T-helper 1 cell treated with Interleukin-12 subunit alpha and Interleukin-12 subunit beta and Interleukin-4 antibody, amounts not matched to agents 30 μg/mL and 1 μg/mL, for 36 hours (primary cell): ENCODE measurements at regions not wholly inside any gene's neighbourhood (a gene's known extent, or its start where the extent isn't known, plus 50 kb on each side); places are given as distances from the start of the nearest gene placed in this dataset.

Source experiments
- H3K27ac Mint-ChIP-seq: one replicate; pipeline ENCODE4 v1.8.0; 2021; ENCODE audit warnings: mild to moderate bottlenecking, mixed read lengths
- H3K27me3 Mint-ChIP-seq: one replicate; pipeline ENCODE4 v1.8.0; 2021; ENCODE audit warnings: low read depth, mixed read lengths
- H3K36me3 Mint-ChIP-seq: one replicate; pipeline ENCODE4 v1.8.0; 2021; ENCODE audit warnings: low read depth, mixed read lengths
- H3K4me1 Mint-ChIP-seq: one replicate; pipeline ENCODE4 v1.8.0; 2021; ENCODE audit warnings: low read depth, mixed read lengths
- H3K4me3 Mint-ChIP-seq: one replicate; pipeline ENCODE4 v1.8.0; 2021; ENCODE audit warnings: mild to moderate bottlenecking, moderate library complexity, mixed read lengths
- H3K9me3 Mint-ChIP-seq: one replicate; pipeline ENCODE4 v1.8.0; 2021; ENCODE audit warnings: mixed read lengths

DNA sequence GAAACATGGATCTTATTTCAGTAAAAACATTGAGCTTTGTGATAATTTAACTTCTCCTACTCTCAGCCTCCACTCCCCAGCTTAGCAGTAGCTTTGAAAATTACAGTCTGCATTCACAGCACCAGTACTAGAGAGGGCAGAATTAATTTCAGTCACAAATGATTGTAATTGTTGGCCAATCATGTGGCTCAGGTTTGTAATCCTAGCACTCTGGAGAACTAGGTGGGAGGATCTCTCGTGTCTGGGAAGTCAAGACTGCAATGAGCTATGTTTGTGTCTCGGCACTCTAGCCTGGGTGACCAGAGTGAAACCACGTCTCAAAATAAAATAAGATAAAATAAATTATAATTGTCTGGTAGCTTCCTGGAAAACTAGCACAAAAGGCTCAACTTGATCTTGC lies 620.9 kb downstream of the TNS3 start:
- Mint-ChIP-seq H3K36me3 (no peaks in the 10 kb centered on the region), H3K27ac (no peak overlapping the region), H3K4me3 (no peak overlapping the region), H3K27me3 (no peaks in the 10 kb centered on the region), H3K4me1 (no peaks in the 10 kb centered on the region), H3K9me3 (peaks cover 40% of the 10 kb centered on the region)

DNA sequence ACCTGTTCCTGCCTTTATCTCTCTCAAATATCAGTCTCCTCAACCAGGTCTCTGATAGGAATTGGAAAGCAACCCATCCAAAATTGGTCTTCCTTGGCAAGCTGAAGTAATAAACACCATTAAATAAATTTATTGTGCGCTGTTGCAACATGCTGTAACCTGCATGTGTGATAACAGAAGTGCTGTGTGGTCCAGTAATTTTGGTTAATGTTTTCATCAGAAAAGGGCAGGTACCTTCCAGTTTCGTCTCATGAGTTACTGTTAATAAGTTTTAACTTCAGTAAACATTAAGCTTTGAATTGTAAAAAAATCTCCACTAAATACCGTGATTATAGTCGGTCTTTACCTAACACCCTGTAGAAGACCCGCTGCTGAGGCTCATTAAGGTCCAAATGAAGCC lies 624.7 kb downstream of the TNS3 start:
- Mint-ChIP-seq H3K9me3 (peaks cover 11% of the 10 kb centered on the region), H3K27ac (no peak overlapping the region), H3K4me1 (no peaks in the 10 kb centered on the region), H3K27me3 (no peaks in the 10 kb centered on the region), H3K4me3 (no peak overlapping the region), H3K36me3 (no peaks in the 10 kb centered on the region)

DNA sequence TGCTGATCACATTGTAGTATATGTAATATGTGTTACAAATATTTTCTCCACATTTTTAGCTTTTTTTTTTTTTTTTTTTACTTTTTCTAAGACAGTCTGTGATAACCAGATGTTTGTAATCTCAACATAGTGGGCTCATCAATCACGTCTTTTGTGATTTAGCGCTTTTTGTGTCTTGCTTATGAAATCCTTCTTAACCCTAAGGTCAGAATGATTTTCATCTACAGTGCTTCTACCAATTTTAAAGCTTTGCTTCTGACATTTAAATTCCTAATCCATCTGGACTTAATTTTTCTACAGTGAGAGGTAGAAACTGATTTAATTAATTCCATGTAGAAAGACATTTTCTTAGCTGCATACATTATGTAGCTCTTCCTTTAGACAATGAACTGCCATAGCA lies 626.4 kb downstream of the TNS3 start:
- H3K4me1 Mint-ChIP-seq: no peaks in the 10 kb centered on the region
- no peak overlapping the region for H3K27ac Mint-ChIP-seq
- peaks cover 7% of the 10 kb centered on the region for H3K9me3 Mint-ChIP-seq
- no peak overlapping the region for H3K4me3 Mint-ChIP-seq
- H3K36me3 Mint-ChIP-seq: no peaks in the 10 kb centered on the region
- H3K27me3 Mint-ChIP-seq: no peaks in the 10 kb centered on the region

DNA sequence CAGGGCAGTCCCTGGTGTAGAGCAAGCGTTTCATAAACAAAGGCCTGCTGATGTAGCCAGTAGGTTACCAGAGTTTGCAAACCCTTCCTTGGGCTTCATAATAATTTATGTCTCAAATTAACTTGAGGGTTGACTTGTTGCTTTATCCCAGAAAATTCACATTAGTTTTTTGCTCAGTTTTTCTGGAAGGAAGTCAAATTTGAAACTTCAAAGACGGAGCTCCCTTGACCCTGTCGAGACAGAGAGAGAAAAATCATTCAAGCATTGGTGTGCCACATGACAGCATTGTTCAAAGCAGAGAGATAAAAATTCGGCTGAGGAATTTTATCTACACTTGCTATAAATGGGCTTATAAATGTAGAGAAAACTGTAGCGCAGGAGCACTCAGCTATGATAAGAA lies 627.7 kb downstream of the TNS3 start:
- no peak overlapping the region for H3K4me3 Mint-ChIP-seq
- peaks cover 5% of the 10 kb centered on the region for H3K9me3 Mint-ChIP-seq
- H3K27me3 Mint-ChIP-seq: no peaks in the 10 kb centered on the region
- no peaks in the 10 kb centered on the region for H3K4me1 Mint-ChIP-seq
- H3K27ac Mint-ChIP-seq: no peak overlapping the region
- H3K36me3 Mint-ChIP-seq: no peaks in the 10 kb centered on the region

DNA sequence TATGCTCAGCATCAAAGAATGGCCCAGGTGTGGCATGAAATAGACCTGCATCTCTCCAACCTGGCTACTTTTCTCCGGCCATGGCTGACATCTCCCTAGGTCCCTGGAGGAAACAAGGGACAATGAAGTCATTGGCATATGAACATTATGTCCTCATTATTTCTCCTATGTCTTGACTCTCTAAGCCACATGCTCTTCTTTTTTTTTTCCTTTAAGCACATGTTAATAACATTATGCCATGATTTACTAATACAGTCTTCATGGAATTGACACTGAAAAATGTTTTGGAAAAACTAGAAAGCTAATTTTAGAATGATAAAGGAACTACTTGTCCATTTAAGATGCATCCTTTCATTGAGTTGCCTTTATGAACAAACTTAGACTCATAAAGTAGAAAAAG lies 628.9 kb downstream of the TNS3 start:
- Mint-ChIP-seq H3K9me3 (peaks cover 2% of the 10 kb centered on the region), H3K4me1 (no peaks in the 10 kb centered on the region), H3K4me3 (no peak overlapping the region), H3K27me3 (no peaks in the 10 kb centered on the region), H3K27ac (no peak overlapping the region), H3K36me3 (no peaks in the 10 kb centered on the region)

DNA sequence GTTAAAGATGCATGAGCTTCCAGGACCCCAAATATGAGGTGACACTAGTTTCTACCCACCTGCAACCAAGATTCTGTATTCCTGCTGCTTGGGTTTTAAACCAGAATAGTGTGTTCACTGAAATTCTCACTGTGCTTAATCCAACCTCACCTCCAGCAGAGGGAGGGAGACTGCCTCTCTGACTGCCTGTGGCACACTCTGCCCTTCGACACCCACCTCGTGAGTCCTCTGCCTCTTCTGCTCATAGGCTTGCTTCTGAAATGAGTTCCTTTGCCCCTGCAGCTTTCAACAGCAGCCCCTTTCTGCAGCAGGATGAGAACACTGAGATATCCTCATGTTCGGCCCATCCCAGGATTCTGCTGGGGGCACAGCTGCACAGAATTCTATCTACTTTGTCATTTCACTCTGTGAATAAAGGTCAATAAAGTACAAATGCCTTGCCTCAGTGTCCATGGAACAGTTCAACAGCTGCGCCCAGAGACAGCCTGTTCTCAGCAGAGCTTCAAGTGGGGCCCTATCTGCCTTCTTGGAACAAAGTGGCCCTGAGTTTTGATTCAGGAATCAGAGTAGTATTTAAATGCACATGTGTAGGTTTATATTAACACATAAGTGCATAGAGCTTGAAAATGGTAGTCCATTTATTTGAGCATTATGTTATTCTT lies 632.5 kb downstream of the TNS3 start:
- Mint-ChIP-seq H3K36me3 (no peaks in the 10 kb centered on the region), H3K27ac (no peak overlapping the region), H3K4me3 (no peak overlapping the region), H3K9me3 (no peaks in the 10 kb centered on the region), H3K27me3 (no peaks in the 10 kb centered on the region), H3K4me1 (no peaks in the 10 kb centered on the region)

DNA sequence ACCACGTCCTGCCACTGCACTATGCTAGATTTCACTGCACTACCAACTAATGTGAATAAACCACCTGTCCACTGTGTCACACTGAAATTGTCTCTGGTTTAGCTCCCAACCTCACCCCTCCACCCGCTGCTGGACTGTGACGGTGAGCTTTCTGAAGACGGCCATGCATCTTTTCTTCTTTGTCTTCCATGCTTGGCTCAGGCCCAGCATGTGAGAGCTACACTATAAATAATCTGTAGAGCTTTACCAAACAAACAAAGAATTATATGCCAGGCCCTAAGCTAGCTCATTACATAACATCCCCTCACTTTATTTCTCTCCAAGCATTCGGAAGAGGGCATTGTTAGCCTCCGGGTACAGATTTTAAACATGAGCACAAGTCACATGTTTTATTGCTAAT lies 633.2 kb downstream of the TNS3 start:
- Mint-ChIP-seq H3K4me1 (no peaks in the 10 kb centered on the region), H3K27me3 (no peaks in the 10 kb centered on the region), H3K36me3 (no peaks in the 10 kb centered on the region), H3K9me3 (peaks cover 4% of the 10 kb centered on the region), H3K27ac (no peak overlapping the region), H3K4me3 (no peak overlapping the region)

DNA sequence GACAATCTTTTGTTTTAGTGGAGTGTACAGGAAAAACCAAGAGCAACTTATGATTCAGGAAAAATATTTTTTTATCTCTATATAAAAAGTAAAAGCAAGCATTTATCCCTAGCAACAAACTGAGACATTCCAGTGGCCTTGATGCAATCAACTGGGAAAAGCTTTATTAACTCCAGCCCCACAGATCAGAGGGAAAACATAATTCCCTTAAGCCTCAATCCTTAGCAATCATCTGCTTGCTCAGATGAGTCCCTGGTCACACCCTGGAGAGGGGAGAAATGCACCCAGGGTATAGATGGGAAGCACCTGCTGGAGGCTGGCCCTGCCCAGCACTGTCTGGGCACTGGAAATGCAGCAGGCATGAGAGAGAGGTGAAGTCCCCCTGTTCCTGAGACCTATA lies 636.6 kb downstream of the TNS3 start:
- Mint-ChIP-seq H3K9me3 (peaks cover 5% of the 10 kb centered on the region), H3K4me3 (no peak overlapping the region), H3K36me3 (no peaks in the 10 kb centered on the region), H3K27me3 (no peaks in the 10 kb centered on the region), H3K4me1 (no peaks in the 10 kb centered on the region), H3K27ac (no peak overlapping the region)

DNA sequence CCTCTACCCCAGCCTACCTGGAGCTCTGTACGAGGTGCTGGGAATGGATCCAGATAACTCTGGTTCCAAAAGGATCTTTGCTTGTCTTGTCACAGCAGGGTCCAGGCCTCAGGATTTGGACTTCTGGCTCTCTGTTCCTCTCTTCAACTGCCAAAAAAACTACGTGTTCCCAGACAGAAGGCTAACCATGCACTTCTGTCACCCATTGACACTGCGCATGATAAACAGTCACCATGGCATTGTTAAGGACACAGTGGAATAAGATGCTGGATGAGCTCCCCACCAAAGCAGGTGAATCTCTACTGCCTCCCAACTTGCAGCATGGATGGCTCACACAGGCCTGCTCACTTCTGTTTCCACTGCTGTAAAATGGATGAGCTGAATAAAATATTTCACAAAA lies 637.9 kb downstream of the TNS3 start:
- H3K36me3 Mint-ChIP-seq: no peaks in the 10 kb centered on the region
- no peak overlapping the region for H3K4me3 Mint-ChIP-seq
- H3K27me3 Mint-ChIP-seq: no peaks in the 10 kb centered on the region
- H3K9me3 Mint-ChIP-seq: peaks cover 5% of the 10 kb centered on the region
- H3K4me1 Mint-ChIP-seq: no peaks in the 10 kb centered on the region
- H3K27ac Mint-ChIP-seq: no peak overlapping the region

DNA sequence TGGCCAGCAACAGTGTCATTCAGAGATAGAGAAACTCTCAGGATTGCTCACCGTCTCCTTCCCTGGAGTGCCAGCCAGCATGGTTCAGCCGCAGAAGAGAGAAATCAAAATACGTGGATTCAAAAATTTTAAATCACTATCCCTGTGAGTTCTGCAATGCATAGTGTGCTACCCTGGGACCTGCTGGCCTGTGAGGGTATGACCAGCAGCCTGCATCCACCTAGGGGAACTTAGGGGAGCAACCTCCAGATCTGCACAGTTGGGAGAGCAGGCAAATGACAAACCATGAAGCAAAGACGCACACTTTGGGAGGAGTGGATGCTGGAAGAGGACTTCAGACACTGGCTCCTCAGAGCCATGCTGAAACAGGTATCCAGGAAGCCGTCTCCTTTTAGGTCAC lies 639.3 kb downstream of the TNS3 start:
- peaks cover 7% of the 10 kb centered on the region for H3K9me3 Mint-ChIP-seq
- H3K36me3 Mint-ChIP-seq: no peaks in the 10 kb centered on the region
- no peak overlapping the region for H3K4me3 Mint-ChIP-seq
- no peak overlapping the region for H3K27ac Mint-ChIP-seq
- no peaks in the 10 kb centered on the region for H3K4me1 Mint-ChIP-seq
- no peaks in the 10 kb centered on the region for H3K27me3 Mint-ChIP-seq

DNA sequence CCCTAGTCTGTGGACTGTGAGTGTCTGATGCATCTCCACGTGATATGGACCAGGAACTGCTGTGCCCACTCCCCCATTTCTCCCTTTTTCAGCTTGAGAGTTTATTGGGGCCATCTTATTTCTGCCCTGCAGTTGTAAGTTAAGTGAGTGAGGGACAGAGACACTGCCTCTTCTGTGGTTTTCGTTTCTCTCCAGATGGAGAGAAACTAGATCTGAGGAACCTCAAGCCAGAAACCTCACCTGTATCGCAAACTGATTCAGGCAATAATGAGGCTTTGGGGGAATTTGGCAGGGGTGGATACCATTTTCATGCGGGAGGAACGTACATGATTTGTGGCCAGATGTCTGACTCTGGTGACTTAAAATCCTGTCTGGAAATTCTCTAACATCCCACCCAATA lies 641.7 kb downstream of the TNS3 start:
- H3K4me3 Mint-ChIP-seq: no peak overlapping the region
- H3K27ac Mint-ChIP-seq: no peak overlapping the region
- no peaks in the 10 kb centered on the region for H3K4me1 Mint-ChIP-seq
- H3K27me3 Mint-ChIP-seq: no peaks in the 10 kb centered on the region
- H3K9me3 Mint-ChIP-seq: peaks cover 7% of the 10 kb centered on the region
- H3K36me3 Mint-ChIP-seq: no peaks in the 10 kb centered on the region

DNA sequence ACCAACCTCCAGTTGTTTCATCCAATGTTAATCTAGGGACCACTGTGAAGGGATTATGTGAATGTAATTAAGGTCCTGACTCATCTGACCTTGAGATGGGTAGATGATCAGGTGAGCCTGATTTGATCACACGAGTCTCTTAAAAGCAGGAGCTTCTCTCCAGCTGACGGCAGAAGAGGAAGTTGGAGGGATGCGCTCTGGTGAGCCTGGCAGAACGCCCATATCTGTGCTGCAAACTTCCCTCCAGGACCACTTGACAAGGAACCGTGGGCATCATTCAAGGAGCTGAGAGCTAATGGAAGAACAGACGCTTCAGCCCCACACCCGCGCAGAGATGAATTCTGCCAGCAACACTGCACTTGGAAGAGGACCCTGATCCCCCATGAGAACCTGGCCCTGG lies 642.4 kb downstream of the TNS3 start:
- Mint-ChIP-seq H3K4me1 (no peaks in the 10 kb centered on the region), H3K4me3 (no peak overlapping the region), H3K27me3 (no peaks in the 10 kb centered on the region)

DNA sequence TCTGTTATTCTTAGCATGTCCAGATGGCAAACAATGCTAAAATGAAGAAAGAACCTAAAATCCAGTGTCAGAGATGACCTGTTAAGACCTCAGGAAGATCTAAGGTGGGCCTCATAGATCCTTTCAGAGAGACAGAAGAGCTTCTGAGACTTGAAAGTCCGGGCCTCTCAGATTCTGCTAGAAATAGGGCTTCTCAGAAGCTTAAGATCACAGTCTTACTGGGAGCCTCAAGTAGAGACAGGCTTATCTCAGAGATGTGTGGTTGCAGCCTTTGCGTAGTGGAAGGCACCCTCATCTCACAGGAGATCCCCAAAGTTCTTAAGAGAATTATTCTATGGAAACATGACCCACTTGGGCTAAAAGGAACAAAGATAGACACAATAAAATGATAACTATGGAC lies 642.8 kb downstream of the TNS3 start:
- Mint-ChIP-seq H3K4me3 (no peak overlapping the region), H3K27me3 (no peaks in the 10 kb centered on the region), H3K27ac (no peak overlapping the region), H3K36me3 (no peaks in the 10 kb centered on the region), H3K9me3 (peaks cover 7% of the 10 kb centered on the region), H3K4me1 (no peaks in the 10 kb centered on the region)

More for the DNA sequence above, 642.4 kb downstream of the TNS3 start:
- Mint-ChIP-seq H3K27ac (no peak overlapping the region), H3K36me3 (no peaks in the 10 kb centered on the region), H3K9me3 (peaks cover 7% of the 10 kb centered on the region)

DNA sequence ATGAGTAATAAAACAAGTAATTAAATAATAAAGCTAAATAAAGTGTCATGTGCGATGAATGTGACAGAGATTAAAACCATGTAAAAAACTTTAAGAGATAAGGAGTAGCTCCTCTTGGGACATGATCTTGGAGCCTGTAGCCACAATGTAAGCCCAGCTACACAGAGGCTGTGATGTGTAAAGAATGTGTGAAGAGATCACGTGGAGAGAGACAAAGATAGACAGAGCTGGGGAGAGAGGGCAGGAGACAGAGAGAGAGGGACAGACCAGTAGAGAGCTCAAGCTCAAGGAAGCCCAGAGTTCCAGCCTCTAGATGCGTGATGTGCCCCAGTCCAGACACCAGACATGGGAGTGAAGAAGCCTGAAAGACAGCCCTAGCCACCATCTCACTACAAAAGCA lies 644.1 kb downstream of the TNS3 start:
- H3K27ac Mint-ChIP-seq: no peak overlapping the region
- H3K27me3 Mint-ChIP-seq: no peaks in the 10 kb centered on the region
- no peak overlapping the region for H3K4me3 Mint-ChIP-seq
- H3K9me3 Mint-ChIP-seq: peaks cover 3% of the 10 kb centered on the region
- no peaks in the 10 kb centered on the region for H3K4me1 Mint-ChIP-seq
- no peaks in the 10 kb centered on the region for H3K36me3 Mint-ChIP-seq

DNA sequence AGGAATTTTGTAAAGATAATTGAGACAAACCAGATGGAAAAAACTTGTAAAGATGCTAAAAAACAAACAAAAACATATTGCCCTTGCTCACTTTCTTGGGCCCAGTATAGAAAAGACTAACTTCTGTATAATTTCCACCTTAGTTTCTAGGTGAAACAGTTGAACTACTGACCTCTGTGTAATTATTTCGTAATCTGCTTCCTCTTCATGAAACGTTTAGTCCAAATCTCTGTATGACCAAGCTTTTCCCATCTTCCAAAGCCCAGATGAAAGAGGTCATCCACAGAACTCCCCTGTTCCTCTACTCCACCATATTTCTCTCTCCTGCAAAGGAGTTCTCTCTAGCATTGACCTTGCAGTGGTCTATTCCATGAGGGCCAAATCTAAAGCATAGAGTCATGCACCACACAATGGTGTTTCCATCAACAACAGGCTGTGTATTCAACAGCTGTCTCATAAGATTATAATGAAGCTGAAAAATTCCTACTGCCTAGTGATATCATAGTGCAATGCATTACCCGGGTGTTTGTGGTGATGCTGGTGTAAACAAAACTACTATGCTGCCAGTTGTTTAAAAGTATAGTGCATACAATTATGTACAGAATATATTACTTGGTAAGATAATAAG lies 647.6 kb downstream of the TNS3 start:
- H3K4me1 Mint-ChIP-seq: no peaks in the 10 kb centered on the region
- H3K9me3 Mint-ChIP-seq: peaks cover 3% of the 10 kb centered on the region
- no peaks in the 10 kb centered on the region for H3K27me3 Mint-ChIP-seq
- no peak overlapping the region for H3K27ac Mint-ChIP-seq
- H3K36me3 Mint-ChIP-seq: no peaks in the 10 kb centered on the region
- H3K4me3 Mint-ChIP-seq: no peak overlapping the region

DNA sequence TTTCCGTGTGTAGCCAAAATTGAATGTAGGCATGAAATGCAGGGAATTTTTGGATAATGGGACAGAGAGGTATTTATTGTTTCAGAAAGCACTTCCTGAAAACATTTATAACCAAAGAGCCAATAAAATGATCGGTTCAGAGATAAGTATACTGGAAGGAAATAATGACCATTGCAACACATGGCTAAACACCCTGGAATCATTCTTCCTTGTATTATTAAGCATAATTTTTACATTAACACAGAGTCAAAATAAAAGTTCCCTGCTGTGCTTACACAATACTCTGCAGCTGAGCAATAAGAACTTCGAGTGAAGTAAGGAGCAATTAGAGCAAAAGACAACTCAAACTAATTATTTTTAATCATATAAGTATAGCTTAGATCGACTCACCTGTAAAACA lies 648.3 kb downstream of the TNS3 start:
- no peaks in the 10 kb centered on the region for H3K27me3 Mint-ChIP-seq
- H3K4me1 Mint-ChIP-seq: no peaks in the 10 kb centered on the region
- H3K27ac Mint-ChIP-seq: no peak overlapping the region
- H3K4me3 Mint-ChIP-seq: no peak overlapping the region
- no peaks in the 10 kb centered on the region for H3K36me3 Mint-ChIP-seq
- H3K9me3 Mint-ChIP-seq: peaks cover 3% of the 10 kb centered on the region
